Stimulated activated naive CD8-positive, alpha-beta T cell treated with anti-CD3 and anti-CD28 coated beads, Interleukin-15, amount 100 ng/mL, for 72 hours (primary cell): ENCODE measurements at regions not wholly inside any gene's neighbourhood (a gene's known extent, or its start where the extent isn't known, plus 50 kb on each side); places are given as distances from the start of the nearest gene placed in this dataset.

Experiments
- ATAC-seq: fragments of 150-1000 bp; cut with Tn5 transposase; 2 replicates; pipeline ENCODE4 v1.10.0; 2021; ENCODE audit warnings: mild to moderate bottlenecking, moderate library complexity
- DNase-seq, 2 donors: peaks; one replicate each; pipeline ENCODE4 v3.0.0; 2021 to 2022
- H3K27ac Mint-ChIP-seq, 2 donors: one replicate each; pipeline ENCODE4 v1.8.0; 2022; ENCODE audit warnings: mild to moderate bottlenecking in 2 of 2, mixed read lengths in 2 of 2, moderate library complexity in 2 of 2
- H3K27me3 Mint-ChIP-seq: one replicate; pipeline ENCODE4 v1.8.0; 2022; ENCODE audit warnings: mixed read lengths
- H3K4me1 Mint-ChIP-seq: one replicate; pipeline ENCODE4 v1.8.0; 2022; ENCODE audit warnings: mild to moderate bottlenecking, mixed read lengths
- H3K4me3 Mint-ChIP-seq, 2 donors: one replicate each; pipeline ENCODE4 v1.8.0; 2022; ENCODE audit warnings: mild to moderate bottlenecking in 2 of 2, mixed read lengths in 2 of 2, moderate library complexity in 1 of 2
- H3K9me3 Mint-ChIP-seq, 2 donors: one replicate each; pipeline ENCODE4 v1.8.0; 2022; ENCODE audit warnings: mixed read lengths in 2 of 2

DNA sequence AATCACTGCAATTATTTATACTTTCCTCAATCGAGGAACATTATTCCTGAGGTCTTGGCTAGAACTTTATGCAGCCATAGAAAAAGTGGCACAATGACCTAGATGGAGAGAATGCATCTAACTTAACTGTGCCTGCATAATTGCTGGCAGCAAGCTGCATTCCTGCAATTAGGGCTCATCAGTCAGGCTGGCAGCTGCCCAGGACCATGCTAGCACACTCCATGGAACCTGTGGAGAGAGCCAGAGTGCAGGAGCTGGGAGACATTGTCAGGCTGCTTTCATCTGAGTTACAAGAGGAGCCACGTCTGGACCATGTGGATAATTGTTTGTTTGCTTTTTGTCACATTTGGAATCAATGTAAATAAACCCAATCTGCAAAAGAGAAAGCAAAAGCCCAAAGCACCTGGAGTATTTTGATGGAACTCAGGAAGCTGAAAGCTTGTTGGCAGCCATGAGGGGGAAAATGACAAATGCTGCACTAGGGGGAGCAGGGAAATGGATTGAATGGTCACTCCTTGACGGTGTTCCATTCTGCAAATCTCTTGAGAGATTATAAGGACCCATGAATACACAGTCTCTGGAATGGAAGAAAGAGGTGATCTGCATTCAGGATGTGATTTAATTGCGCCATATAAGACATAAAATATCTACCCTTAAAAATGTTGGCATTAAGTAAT is 839.9 kb downstream of the MAT2B start:
- no peak overlapping the region for H3K4me3 Mint-ChIP-seq
- ATAC-seq = no peak
- DNase-seq = no peak
- H3K27me3 Mint-ChIP-seq = no peaks in the 10 kb centered on the region
- no peaks in the 10 kb centered on the region for H3K4me1 Mint-ChIP-seq
- H3K9me3 Mint-ChIP-seq = peaks cover 13 to 23% of the 10 kb centered on the region in 2 donors
- H3K27ac Mint-ChIP-seq = no peak overlapping the region

DNA sequence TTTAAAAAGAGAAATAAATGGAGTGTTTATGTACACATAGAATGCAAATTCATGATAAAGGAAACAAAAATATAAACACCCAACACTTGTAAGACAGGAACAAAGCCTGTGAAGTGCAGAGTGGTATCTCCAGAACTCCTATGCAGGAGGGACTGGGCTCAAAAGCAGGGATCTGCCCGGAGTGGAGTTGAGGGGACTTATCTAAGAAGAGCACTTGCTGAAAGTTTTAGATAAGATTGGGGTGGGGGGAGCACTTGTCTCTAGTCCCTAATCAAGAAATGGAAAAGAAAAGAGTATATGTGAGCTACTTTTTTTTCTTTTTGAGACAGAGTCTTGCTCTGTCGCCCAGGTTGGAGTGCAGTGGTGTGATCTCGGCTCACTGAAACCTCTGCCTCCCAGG is 840.4 kb downstream of the MAT2B start:
- Mint-ChIP-seq H3K27ac (no peak overlapping the region), H3K9me3 (peaks cover 18 to 23% of the 10 kb centered on the region in 2 donors), H3K27me3 (no peaks in the 10 kb centered on the region), H3K4me3 (no peak overlapping the region), H3K4me1 (no peaks in the 10 kb centered on the region)
- ATAC-seq = no peak
- no peak for DNase-seq

DNA sequence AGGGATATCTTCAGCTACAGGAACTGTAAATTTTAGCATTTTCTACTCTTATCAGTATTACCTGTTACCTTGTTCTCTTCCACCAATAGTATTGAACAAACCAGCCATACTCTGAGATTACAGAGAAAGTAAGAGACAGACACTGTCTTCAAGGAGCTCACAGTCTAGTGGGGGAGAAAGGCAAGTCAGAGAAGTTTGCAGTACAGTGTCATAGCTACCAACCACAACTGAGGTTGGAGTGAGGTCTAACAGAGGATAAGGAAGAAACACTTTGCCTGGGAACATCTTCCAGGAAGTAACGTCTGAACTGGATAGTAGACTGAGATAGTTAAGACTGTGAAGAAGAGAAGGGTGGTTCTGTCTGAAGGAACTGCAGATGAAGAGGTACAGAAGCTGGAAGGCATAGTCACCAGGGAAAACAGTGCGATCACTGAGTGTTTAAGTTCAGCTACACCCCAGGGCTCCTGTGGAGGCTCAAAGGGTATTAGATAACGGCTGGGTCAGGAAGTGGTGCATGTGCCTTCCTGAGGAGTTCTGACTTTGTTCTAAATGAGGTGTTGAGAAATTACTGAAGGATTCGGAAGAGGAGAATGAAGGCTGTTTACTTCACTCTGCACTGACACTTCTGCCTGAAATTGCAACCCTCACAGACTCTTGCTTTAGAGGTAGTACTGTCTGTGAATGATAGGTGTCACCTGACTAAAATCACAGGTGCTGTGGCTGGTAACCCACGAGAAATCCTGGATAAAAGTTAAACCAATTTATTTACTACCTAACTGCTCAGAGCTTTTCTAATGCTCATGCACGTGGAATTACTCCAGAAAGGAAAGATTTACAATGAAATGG is 841.6 kb downstream of the MAT2B start:
- Mint-ChIP-seq H3K27me3 (no peaks in the 10 kb centered on the region), H3K27ac (no peak overlapping the region), H3K4me3 (no peak overlapping the region), H3K4me1 (no peaks in the 10 kb centered on the region), H3K9me3 (peaks cover 18 to 23% of the 10 kb centered on the region in 2 donors)
- DNase-seq (no peak), ATAC-seq (no peak)

DNA sequence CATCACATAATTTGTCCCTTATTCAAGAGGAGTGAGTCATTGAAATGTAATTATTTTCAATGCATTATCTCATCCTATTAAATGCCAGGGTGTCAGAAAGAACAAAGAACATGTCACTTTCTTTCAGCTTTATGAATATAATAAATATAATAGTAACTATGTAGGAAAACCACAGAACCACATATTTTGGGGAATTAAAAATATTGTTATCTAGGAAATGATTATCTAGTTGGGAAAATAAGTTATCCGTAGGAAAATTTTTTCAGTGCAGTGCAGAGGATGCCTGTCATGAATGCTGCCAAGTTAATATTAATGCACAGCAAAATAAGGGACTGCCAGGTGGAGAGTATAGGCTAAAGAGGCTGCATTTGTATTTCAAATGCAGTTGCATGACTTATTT is 844.8 kb downstream of the MAT2B start:
- DNase-seq = no peak
- no peak overlapping the region for H3K4me3 Mint-ChIP-seq
- peaks cover 18 to 22% of the 10 kb centered on the region in 2 donors for H3K9me3 Mint-ChIP-seq
- H3K27me3 Mint-ChIP-seq = no peaks in the 10 kb centered on the region
- no peak for ATAC-seq
- H3K4me1 Mint-ChIP-seq = no peaks in the 10 kb centered on the region
- no peak overlapping the region for H3K27ac Mint-ChIP-seq

DNA sequence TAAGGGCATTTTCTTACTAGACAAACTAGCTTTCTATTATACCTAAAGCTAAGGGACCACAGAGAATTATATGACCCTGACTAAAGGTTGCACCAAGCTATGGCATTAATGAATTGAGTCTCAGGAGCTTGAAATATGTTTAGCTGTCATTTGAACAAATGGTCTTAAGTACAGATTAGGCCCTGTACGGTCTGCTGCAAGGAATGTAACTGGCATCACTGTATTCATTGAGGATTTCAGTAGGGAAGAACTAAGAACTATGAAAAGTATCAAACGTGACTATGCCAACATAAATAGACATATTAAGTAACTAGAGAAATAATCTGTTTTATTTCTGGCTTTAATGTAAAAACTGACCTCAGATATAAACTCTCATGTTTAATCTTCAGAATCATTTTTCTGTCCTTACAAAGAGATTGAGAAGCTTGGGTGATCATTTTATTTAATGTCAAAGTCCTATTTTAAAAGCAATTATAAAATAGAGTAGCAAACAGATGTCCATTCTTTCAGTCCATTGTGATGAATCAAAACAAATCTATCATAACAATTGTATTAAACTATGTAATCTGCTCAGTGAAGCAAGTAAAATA is 845.9 kb downstream of the MAT2B start:
- Mint-ChIP-seq H3K27me3 (no peaks in the 10 kb centered on the region), H3K9me3 (peaks cover 11 to 18% of the 10 kb centered on the region in 2 donors), H3K27ac (no peak overlapping the region), H3K4me3 (no peak overlapping the region), H3K4me1 (no peaks in the 10 kb centered on the region)
- ATAC-seq (no peak), DNase-seq (no peak)

DNA sequence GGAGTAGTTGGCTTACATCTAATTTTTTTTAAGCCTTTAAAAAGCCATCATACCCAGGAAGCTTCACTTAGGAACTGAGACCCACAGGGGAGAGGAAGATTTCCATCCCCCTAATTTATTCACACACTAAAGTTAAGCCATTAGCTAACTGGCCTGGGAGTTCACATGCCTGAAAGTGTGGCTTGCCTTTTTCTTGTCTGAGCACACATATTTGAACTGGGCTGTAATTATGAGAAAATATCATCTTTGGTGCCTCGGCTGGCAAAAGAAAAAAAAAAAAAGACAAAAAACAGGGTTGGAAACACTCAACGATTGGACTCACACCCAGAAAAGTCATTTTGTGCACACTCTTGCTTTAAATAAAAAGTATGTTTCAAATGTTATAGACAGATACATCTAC is 847.3 kb downstream of the MAT2B start:
- H3K9me3 Mint-ChIP-seq = peaks cover 6 to 11% of the 10 kb centered on the region in 2 donors
- no peak overlapping the region for H3K4me3 Mint-ChIP-seq
- no peak overlapping the region for H3K27ac Mint-ChIP-seq
- ATAC-seq (no peak), DNase-seq (no peak)
- no peaks in the 10 kb centered on the region for H3K27me3 Mint-ChIP-seq
- no peaks in the 10 kb centered on the region for H3K4me1 Mint-ChIP-seq

DNA sequence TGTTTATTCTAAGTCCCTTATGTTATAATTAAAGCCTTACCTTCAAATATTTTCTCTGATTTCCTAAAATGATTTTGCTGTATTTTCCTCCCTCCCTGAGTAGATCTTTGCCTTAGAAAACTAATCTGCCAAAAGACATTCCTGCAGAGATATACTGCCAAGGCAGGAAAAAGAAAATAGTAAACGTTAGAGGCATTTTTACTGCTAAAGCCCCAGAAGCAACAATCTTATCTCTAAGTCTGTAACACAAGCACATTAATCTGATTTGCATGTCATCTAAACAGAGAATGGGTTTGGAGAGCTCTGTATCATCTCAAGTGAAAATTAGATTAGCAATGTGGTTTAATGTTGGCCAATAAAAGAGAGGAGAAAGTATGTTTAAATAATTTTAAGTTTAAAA is 847.7 kb downstream of the MAT2B start:
- Mint-ChIP-seq H3K27ac (no peak overlapping the region), H3K4me1 (no peaks in the 10 kb centered on the region), H3K9me3 (peaks cover 4 to 11% of the 10 kb centered on the region in 2 donors), H3K4me3 (no peak overlapping the region), H3K27me3 (no peaks in the 10 kb centered on the region)
- DNase-seq (no peak), ATAC-seq (no peak)

DNA sequence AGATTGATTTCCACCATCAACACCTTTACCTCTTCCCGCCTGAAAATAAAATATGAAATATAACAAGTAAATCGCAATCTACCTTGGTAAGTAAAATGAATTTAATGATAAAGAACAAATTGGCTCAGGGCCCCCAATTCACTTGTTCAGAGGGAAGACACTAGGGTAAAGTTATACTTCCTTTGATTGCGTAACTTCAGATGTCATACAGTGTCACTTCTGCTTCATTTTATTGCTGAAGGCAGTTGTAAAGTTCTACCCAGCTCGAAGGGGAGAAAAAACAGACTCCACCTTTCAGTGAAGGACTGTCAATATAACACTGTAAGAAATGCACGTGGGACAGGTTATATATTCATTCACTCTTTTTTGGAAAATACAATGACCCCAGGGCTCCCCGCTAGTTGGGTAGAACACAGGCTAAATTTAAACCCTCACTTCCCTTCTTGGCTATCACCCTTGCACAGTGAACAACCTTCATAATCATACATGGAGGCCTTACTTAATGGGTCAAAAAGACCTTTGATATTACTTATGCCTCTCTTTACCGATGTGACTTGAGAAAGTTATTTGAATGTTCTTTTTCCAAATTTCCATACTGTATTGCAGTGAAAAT is 848.8 kb downstream of the MAT2B start:
- no peak for DNase-seq
- no peak for ATAC-seq
- H3K4me1 Mint-ChIP-seq = no peaks in the 10 kb centered on the region
- H3K27ac Mint-ChIP-seq = no peak overlapping the region
- no peak overlapping the region for H3K4me3 Mint-ChIP-seq
- H3K9me3 Mint-ChIP-seq = peaks cover 0 to 11% of the 10 kb centered on the region in 2 donors
- no peaks in the 10 kb centered on the region for H3K27me3 Mint-ChIP-seq

DNA sequence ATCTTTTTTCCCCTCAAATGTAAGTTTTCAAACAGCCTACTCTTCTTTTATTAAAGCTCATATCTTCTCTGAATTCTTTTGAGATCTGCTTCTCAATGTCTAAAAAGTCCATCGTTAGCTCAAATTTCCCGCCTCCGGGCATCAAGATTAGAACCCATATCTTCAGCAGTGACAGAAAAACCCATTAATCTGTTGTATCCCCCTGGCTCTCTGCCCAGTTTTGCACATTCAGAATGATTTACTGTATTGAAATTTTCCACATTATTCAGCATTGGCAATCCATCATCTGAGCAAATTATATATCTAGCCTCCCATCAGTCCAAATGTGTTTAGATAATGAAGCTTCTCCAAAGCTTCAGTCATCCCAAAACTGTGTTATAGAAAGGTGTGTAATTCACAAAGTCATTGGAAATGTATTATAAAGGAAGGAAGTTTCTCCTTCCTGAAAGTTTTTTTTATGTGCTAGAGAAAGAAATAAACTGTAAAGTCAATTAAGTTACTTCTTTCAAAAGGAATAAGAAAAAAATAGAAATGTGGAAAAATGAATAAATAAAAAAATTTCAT is 849.9 kb downstream of the MAT2B start:
- H3K4me1 Mint-ChIP-seq = no peaks in the 10 kb centered on the region
- H3K9me3 Mint-ChIP-seq = peaks cover 0 to 4% of the 10 kb centered on the region in 2 donors

DNA sequence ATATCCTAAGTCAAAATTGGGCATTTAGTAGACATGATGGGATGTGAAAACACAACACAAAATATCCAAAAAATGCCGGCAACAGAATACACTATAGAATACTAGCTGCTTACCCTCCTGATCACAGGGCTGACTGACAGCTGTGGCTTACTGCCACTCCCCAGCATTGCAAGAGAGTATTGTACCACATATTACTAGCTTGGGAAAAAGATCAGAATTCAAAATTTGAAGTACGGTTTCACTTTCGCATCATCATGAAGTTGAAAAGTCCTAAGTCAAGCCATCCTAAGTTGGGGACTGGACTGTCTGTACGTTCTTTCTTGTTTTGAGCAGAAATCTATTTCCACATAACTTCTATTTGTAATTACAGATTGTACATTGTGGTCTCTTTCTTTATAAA is 851.4 kb downstream of the MAT2B start:
- no peak for DNase-seq
- Mint-ChIP-seq H3K4me3 (no peak overlapping the region), H3K27me3 (no peaks in the 10 kb centered on the region), H3K4me1 (no peaks in the 10 kb centered on the region), H3K9me3 (no peaks in the 10 kb centered on the region), H3K27ac (no peak overlapping the region)
- no peak for ATAC-seq

More for the DNA sequence above, 849.9 kb downstream of the MAT2B start:
- Mint-ChIP-seq H3K27ac (no peak overlapping the region), H3K27me3 (no peaks in the 10 kb centered on the region), H3K4me3 (no peak overlapping the region)
- DNase-seq (no peak), ATAC-seq (no peak)

DNA sequence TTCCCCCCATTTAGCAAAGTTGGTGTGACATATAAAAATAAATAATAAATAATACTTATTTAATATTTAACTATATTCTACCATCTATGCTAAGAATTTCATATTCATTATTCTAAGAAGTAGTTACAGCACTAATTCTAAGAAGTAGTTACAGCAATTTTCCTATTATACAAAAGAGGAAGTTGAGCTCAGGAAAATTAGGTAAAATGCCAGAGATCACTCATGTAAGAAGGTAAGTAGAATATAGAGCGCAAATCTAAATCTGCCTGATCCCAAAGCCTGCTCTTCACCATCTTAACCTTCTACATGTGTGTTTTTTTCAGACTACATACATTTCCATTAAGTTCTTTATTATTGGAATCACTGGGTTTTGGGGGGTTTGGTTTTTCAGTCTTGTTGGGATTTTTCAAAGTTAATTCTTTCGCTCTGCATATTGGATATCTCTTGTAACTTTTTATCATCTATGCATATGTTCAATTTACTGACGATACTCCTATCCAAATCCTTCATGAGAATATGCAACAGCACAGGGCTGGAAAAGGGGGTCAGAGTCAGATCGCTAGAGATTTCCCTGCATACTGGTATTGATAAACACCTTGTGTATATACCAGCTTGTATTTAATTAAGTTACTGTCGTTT is 852.1 kb downstream of the MAT2B start:
- Mint-ChIP-seq H3K27me3 (no peaks in the 10 kb centered on the region), H3K4me3 (no peak overlapping the region), H3K27ac (no peak overlapping the region), H3K4me1 (no peaks in the 10 kb centered on the region), H3K9me3 (no peaks in the 10 kb centered on the region)
- no peak for DNase-seq
- no peak for ATAC-seq

DNA sequence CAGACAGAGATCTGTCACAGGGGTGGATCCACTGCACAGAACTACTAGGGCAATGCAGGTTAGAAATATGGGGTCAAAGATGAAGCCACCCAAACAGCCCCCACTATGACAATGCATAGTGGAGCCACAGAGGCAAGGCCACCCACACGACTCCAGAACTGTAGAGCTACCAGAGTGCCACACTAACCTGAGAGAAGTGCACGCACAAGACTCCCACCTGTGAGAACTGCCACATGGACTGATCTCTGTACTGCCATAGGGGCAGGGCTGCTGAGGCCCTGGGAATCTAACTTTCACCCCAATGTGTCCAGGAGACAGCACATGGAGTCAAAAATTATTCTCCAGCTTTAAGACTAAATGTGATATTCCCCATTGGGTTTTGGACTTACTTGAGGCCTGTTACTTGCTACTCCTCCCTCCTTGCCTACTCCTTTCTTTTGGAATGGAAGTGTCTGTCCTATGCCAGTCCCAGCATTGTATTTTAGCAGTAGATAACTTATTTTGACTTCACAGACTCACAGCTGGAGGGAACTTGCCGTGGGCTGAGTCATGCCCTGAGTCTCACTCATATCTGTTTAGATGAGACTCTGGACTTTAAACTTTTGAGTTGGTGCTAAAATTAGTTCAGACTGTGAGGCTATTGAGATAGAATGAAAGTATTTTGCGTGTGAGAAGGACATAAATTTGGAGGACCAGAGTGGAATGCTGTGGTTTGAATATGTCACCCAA is 853.3 kb downstream of the MAT2B start:
- DNase-seq (no peak), ATAC-seq (no peak)
- no peaks in the 10 kb centered on the region for H3K9me3 Mint-ChIP-seq
- H3K4me3 Mint-ChIP-seq = no peak overlapping the region
- H3K27ac Mint-ChIP-seq = no peak overlapping the region
- no peaks in the 10 kb centered on the region for H3K27me3 Mint-ChIP-seq
- no peaks in the 10 kb centered on the region for H3K4me1 Mint-ChIP-seq

DNA sequence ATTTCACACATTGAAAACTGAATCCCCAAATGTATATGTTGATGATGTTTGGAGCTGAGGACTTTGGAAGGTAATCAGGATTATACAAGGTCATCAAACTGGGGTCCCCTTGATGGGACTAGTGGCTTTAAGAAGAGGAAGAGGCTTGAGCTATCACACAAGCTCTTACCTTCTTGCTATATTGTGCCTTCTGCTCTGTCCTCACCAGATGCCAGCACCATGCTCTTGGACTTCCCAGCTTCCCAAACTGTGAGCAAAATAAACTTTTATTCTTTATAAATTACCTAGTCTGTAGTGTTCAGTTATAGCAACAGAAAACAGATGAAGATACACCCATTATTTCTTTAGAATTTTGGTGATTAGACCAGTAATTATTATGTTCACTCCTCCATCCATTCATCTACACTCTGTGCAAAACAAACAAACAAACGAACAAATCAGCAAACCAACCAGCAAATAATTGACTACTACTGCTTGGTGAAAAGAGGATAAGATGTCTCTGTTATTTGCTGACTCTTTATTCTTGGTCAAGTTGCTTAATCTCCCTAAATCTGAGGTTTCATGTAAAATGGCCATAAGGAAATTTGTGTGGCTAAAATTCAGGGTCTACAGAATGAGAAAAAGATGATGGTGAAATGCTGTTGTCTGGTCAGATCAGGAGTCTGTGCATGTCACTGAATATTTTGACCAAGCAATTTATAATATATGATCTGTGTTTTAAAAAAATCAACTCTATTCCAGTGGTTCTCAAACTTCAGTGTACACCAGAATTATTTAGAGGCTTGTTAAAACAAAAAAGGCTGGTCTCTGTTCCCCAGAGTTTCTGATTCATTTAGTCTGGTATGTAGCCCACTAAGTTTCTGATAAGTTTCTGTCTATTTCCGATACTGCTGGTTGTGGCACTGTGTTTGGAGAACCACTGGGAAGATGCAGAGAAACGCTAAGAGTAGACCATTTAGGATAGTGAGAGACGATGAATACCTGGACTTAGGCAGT is 854.1 kb downstream of the MAT2B start:
- no peak for DNase-seq
- Mint-ChIP-seq H3K27ac (no peak overlapping the region), H3K27me3 (no peaks in the 10 kb centered on the region), H3K4me1 (no peaks in the 10 kb centered on the region), H3K4me3 (no peak overlapping the region), H3K9me3 (no peaks in the 10 kb centered on the region)
- ATAC-seq = no peak

DNA sequence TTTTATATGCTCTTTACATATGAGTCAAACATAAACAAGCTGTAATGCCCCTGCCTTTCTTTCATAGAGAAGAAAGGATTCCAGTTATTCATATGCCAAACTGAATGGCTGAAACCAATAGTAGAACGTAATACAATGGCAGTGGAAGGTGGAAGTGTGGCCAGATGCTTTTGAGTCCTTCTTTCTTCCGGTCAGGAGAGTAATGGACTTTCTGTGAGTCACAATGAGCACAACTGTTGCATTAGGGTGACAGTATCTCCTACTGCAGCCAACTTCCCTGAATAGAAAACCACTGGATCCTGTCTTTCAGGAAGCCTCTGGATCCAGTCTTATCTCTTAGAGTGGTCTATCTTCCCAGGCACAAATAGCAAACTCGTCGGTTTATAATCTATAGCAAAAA is 855.2 kb downstream of the MAT2B start:
- no peaks in the 10 kb centered on the region for H3K4me1 Mint-ChIP-seq
- H3K27ac Mint-ChIP-seq = no peak overlapping the region
- H3K27me3 Mint-ChIP-seq = no peaks in the 10 kb centered on the region
- H3K4me3 Mint-ChIP-seq = no peak overlapping the region
- DNase-seq (no peak), ATAC-seq (no peak)
- peaks cover 0 to 5% of the 10 kb centered on the region in 2 donors for H3K9me3 Mint-ChIP-seq
